ENCODE measurements at regions not wholly inside any gene's neighbourhood (a gene's known extent, or its start where the extent isn't known, plus 50 kb on each side); places are given as distances from the start of the nearest gene placed in this dataset.

DNA sequence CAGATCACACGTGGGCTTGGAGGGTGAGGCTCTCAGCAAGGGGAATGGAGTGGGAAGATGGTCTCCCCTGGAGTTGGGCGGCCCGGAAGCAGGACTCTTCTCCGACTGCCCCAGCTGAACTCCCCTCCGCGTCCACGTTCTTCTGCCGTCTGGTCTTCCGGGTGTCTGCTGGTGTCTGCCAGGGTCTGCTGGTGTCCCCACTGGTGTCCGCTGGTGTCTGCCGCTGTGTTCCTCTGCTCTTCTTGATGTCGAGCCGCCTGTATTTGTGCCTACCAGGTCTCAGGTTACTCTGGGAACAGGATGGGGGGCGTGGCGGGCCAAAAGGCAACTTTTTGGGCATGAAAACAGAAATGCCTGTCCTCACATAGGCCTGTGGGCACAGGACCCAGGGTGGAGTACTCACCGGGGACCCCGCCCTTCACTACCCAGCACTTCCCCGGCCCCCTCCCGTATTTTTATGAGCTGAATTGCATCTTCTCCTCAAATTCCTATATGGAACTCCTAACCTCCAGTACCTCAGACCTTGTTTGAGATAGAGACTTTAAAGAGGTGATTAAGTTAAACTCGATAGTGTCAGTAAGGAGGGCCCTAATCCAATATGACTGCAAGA is 675.4 kb downstream of the SEMA5A start:
- Histone ChIP-seq H3K9ac (ENCODE audit: low read length) (no peak overlapping the region), H4K20me1 (ENCODE audit: low read depth, low read length) (no peaks in the 10 kb centered on the region), H3K4me3 (ENCODE audit: insufficient read depth, low read length, poor library complexity, severe bottlenecking) (no peak overlapping the region), H2AFZ (ENCODE audit: low read depth, low read length, severe bottlenecking) (no peak overlapping the region), H3K27ac (ENCODE audit: low read depth, low read length) (no peak overlapping the region), H3K36me3 (ENCODE audit: low read length) (no peaks in the 10 kb centered on the region), H3K9me2 (replicated peaks; ENCODE audit: insufficient read depth, low read length) (no peaks in the 10 kb centered on the region), H3K4me2 (ENCODE audit: low read depth, low read length, poor library complexity, severe bottlenecking) (no peak overlapping the region), H3K27me3 (ENCODE audit: low read length) (no peaks in the 10 kb centered on the region), H3K9me3 (ENCODE audit: insufficient read depth, low read length) (no peaks in the 10 kb centered on the region), H3K79me2 (ENCODE audit: insufficient read depth, low read length) (no peaks in the 10 kb centered on the region), H3F3A (ENCODE audit: insufficient read depth) (no peaks in the 10 kb centered on the region)
- no peak for TF ChIP-seq EZH2phosphoT487 (conservative IDR thresholded peaks at IDR 0.05; ENCODE audit: low read length)
- TF ChIP-seq, protein P1, sequence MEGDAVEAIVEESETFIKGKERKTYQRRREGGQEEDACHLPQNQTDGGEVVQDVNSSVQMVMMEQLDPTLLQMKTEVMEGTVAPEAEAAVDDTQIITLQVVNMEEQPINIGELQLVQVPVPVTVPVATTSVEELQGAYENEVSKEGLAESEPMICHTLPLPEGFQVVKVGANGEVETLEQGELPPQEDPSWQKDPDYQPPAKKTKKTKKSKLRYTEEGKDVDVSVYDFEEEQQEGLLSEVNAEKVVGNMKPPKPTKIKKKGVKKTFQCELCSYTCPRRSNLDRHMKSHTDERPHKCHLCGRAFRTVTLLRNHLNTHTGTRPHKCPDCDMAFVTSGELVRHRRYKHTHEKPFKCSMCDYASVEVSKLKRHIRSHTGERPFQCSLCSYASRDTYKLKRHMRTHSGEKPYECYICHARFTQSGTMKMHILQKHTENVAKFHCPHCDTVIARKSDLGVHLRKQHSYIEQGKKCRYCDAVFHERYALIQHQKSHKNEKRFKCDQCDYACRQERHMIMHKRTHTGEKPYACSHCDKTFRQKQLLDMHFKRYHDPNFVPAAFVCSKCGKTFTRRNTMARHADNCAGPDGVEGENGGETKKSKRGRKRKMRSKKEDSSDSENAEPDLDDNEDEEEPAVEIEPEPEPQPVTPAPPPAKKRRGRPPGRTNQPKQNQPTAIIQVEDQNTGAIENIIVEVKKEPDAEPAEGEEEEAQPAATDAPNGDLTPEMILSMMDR (IDR thresholded peaks at IDR 0.05; ENCODE audit: insufficient read depth, low read length, poor library complexity, severe bottlenecking) = no peak

DNA sequence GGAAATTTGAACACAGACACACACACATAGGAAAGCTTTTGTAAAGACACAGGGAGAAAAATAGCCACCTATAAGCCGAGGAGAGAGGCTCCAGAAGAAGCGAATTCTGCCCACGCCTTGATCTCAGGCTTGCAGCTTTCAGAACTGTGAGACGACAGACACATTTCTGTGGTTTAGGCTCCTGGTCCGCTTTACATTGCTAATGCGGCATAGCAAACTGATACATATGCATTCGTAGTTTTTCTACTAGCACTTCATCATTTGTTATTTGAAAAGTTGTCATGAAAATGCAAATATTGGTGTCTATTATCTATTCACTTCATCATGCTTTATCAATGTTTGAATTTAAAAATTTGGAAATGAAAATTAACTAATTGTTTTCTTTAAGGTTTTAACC is 674.9 kb downstream of the SEMA5A start:
- no peaks in the 10 kb centered on the region for H3K9me2 ChIP-seq (replicated peaks; ENCODE audit: insufficient read depth, low read length)
- H3K9me3 ChIP-seq (ENCODE audit: insufficient read depth, low read length) = no peaks in the 10 kb centered on the region
- no peaks in the 10 kb centered on the region for H3K79me2 ChIP-seq (ENCODE audit: insufficient read depth, low read length)
- no peaks in the 10 kb centered on the region for H4K20me1 ChIP-seq (ENCODE audit: low read depth, low read length)
- H3F3A ChIP-seq (ENCODE audit: insufficient read depth) = no peaks in the 10 kb centered on the region
- no peak overlapping the region for H2AFZ ChIP-seq (ENCODE audit: low read depth, low read length, severe bottlenecking)
- H3K4me2 ChIP-seq (ENCODE audit: low read depth, low read length, poor library complexity, severe bottlenecking) = no peak overlapping the region
- no peak overlapping the region for H3K9ac ChIP-seq (ENCODE audit: low read length)
- TF ChIP-seq, protein P1 (IDR thresholded peaks at IDR 0.05; ENCODE audit: insufficient read depth, low read length, poor library complexity, severe bottlenecking) = no peak
- TF ChIP-seq EZH2phosphoT487 (conservative IDR thresholded peaks at IDR 0.05; ENCODE audit: low read length) = no peak
- no peaks in the 10 kb centered on the region for H3K36me3 ChIP-seq (ENCODE audit: low read length)
- H3K27me3 ChIP-seq (ENCODE audit: low read length) = no peaks in the 10 kb centered on the region
- no peak overlapping the region for H3K27ac ChIP-seq (ENCODE audit: low read depth, low read length)
- no peak overlapping the region for H3K4me3 ChIP-seq (ENCODE audit: insufficient read depth, low read length, poor library complexity, severe bottlenecking)

DNA sequence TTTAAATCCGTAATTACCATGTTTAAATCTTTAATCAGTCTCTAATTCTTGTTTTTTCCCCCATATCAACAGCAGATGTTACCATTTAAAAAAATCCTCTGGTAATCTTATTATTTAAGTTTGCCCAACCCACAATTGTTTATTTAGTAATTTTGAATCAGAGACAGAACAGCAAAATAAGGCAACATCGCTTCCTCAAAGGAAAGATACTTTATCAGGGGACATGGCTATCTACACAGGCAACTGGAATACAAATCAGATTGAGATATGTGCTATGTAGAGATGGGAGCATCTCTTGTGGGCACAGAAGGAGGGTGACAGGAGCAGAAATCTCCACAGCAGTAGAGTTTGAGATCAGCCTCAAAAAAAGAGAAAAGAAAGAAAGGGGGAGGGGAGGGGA is 674.4 kb downstream of the SEMA5A start:
- Histone ChIP-seq H3K9ac (ENCODE audit: low read length) (no peak overlapping the region), H3K9me3 (ENCODE audit: insufficient read depth, low read length) (no peaks in the 10 kb centered on the region), H3F3A (ENCODE audit: insufficient read depth) (no peaks in the 10 kb centered on the region), H3K4me2 (ENCODE audit: low read depth, low read length, poor library complexity, severe bottlenecking) (no peak overlapping the region), H3K36me3 (ENCODE audit: low read length) (no peaks in the 10 kb centered on the region), H3K4me3 (ENCODE audit: insufficient read depth, low read length, poor library complexity, severe bottlenecking) (no peak overlapping the region), H3K27ac (ENCODE audit: low read depth, low read length) (no peak overlapping the region), H3K79me2 (ENCODE audit: insufficient read depth, low read length) (no peaks in the 10 kb centered on the region), H4K20me1 (ENCODE audit: low read depth, low read length) (no peaks in the 10 kb centered on the region), H2AFZ (ENCODE audit: low read depth, low read length, severe bottlenecking) (no peak overlapping the region), H3K9me2 (replicated peaks; ENCODE audit: insufficient read depth, low read length) (no peaks in the 10 kb centered on the region), H3K27me3 (ENCODE audit: low read length) (no peaks in the 10 kb centered on the region)
- TF ChIP-seq, protein P1 (IDR thresholded peaks at IDR 0.05; ENCODE audit: insufficient read depth, low read length, poor library complexity, severe bottlenecking) = no peak
- TF ChIP-seq EZH2phosphoT487 (conservative IDR thresholded peaks at IDR 0.05; ENCODE audit: low read length) = no peak
